ENCODE measurements at regions not wholly inside any gene's neighbourhood (a gene's known extent, or its start where the extent isn't known, plus 50 kb on each side); places are given as distances from the start of the nearest gene placed in this dataset.

GRCh38 chr4:181194096-181194495, 1049.1 kb upstream of the TENM3 start:
- TF ChIP-seq JUN (CRISPR knock-in tag; IDR thresholded peaks at IDR 0.05) (no peak), KAT7 (CRISPR knock-in tag; IDR thresholded peaks at IDR 0.05; ENCODE audit: borderline replicate concordance) (no peak)

Measured in HepG2 (cell line).